ENCODE measurements at regions not wholly inside any gene's neighbourhood (a gene's known extent, or its start where the extent isn't known, plus 50 kb on each side); places are given as distances from the start of the nearest gene placed in this dataset.

DNA sequence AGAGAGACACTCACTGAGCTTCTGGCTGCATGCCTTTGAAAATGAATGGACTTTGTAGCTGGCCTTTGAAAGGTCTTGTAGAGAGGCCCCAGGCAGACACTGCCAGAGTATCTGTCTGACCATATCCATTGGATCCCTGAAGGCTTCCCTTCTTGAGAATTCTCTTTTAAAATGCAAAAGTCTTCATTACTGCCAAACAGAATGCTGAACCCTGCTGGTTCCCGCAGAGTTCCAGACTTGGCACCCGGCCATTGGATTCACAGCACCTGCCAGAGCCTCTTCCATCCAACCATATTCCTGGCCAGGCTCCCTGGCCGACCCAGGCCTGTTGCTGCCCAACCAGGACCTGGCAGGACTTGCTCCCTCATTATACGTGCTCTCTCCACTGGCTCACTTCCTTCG is 182.5 kb downstream of the GXYLT1 start:
- H3K36me3 ChIP-seq (ENCODE audit: control insufficient read depth in 1 of 2, insufficient read depth in 2 of 2, low read length in 2 of 2), result no peaks in the 10 kb centered on the region
- H3K4me3 ChIP-seq (ENCODE audit: low read depth in 1 of 2, low read length in 2 of 2), result no peak overlapping the region
- H3K27ac ChIP-seq (ENCODE audit: low read length), result no peak overlapping the region
- H3K4me1 ChIP-seq (ENCODE audit: control insufficient read depth in 1 of 2, insufficient read depth in 2 of 2, low read length in 2 of 2), result no peaks in the 10 kb centered on the region
- no peaks in the 10 kb centered on the region for H3K27me3 ChIP-seq (ENCODE audit: low read depth, low read length)
- H3K9me3 ChIP-seq (ENCODE audit: control insufficient read depth in 1 of 2, low read length in 2 of 2), result no peaks in the 10 kb centered on the region

DNA sequence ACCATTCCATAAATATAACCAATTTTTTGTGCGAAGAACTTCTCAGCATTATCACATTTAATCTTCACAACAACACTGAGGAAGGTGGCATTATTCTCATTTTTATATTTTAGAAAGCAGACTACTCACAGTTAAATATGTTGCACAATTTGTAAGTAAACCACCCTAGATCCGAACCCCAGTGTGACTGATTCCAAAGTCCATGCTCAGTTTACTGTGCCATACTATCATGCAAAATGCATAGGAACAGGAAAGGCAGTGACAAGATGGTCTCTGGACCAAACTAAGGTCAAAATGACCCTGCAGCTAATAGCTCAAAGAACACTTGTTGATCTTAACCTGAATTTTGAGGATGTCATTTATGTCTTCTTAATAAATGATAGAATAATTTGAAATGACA is 185.4 kb downstream of the GXYLT1 start:
- Histone ChIP-seq H3K4me1 (ENCODE audit: control insufficient read depth in 1 of 2, insufficient read depth in 2 of 2, low read length in 2 of 2) (no peaks in the 10 kb centered on the region), H3K9me3 (ENCODE audit: control insufficient read depth in 1 of 2, low read length in 2 of 2) (peaks cover 0 to under 1% of the 10 kb centered on the region in 2 donors), H3K27me3 (ENCODE audit: low read depth, low read length) (no peaks in the 10 kb centered on the region), H3K36me3 (ENCODE audit: control insufficient read depth in 1 of 2, insufficient read depth in 2 of 2, low read length in 2 of 2) (no peaks in the 10 kb centered on the region), H3K4me3 (ENCODE audit: low read depth in 1 of 2, low read length in 2 of 2) (no peak overlapping the region), H3K27ac (ENCODE audit: low read length) (no peak overlapping the region)

DNA sequence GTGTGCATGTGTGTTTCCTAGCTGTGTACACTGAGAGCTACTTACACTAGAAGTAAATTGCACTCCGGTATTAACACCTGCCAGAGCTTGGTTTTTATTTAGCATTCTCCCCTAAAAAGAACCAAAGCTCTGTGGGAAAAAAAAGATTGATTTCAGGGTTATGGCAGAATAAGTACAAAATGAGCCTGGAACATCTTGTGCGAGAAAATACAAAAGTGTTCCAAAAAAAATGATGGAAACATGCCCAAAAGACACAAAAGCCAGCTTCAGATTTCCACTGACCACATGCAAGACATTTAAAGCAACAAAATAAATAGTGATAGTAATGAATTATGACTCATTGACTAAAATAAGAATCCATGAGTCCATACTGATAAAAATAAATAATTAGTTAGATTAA is 188.3 kb downstream of the GXYLT1 start:
- Histone ChIP-seq H3K36me3 (ENCODE audit: control insufficient read depth in 1 of 2, insufficient read depth in 2 of 2, low read length in 2 of 2) (no peaks in the 10 kb centered on the region), H3K4me1 (ENCODE audit: control insufficient read depth in 1 of 2, insufficient read depth in 2 of 2, low read length in 2 of 2) (no peaks in the 10 kb centered on the region), H3K4me3 (ENCODE audit: low read depth in 1 of 2, low read length in 2 of 2) (no peak overlapping the region), H3K9me3 (ENCODE audit: control insufficient read depth in 1 of 2, low read length in 2 of 2) (peaks cover 0 to 3% of the 10 kb centered on the region in 2 donors), H3K27ac (ENCODE audit: low read length) (no peak overlapping the region), H3K27me3 (ENCODE audit: low read depth, low read length) (no peaks in the 10 kb centered on the region)

DNA sequence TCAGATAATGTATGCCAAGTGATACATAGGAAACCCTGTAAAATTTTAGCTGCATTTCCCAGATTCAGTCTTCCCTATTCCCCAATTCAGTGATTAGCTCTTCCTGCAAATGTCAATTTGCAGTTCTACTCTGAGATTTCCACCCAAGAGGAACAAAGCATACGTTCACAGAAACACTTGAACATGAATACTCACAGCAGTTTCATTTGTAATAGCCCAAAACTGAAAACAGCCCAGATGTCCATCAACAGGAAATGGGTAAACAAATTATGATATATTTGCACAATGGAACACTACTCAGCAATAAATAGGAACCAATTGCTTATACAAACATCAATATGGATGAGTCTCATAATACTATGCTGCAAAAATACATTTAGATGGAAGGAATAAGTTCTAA is 194.2 kb downstream of the GXYLT1 start:
- no peaks in the 10 kb centered on the region for H3K27me3 ChIP-seq (ENCODE audit: low read depth, low read length)
- no peak overlapping the region for H3K27ac ChIP-seq (ENCODE audit: low read length)
- H3K36me3 ChIP-seq (ENCODE audit: control insufficient read depth in 1 of 2, insufficient read depth in 2 of 2, low read length in 2 of 2), result no peaks in the 10 kb centered on the region
- H3K4me3 ChIP-seq (ENCODE audit: low read depth in 1 of 2, low read length in 2 of 2), result no peak overlapping the region
- H3K4me1 ChIP-seq (ENCODE audit: control insufficient read depth in 1 of 2, insufficient read depth in 2 of 2, low read length in 2 of 2), result no peaks in the 10 kb centered on the region
- H3K9me3 ChIP-seq (ENCODE audit: control insufficient read depth in 1 of 2, low read length in 2 of 2), result peaks cover 3 to 7% of the 10 kb centered on the region in 2 donors

DNA sequence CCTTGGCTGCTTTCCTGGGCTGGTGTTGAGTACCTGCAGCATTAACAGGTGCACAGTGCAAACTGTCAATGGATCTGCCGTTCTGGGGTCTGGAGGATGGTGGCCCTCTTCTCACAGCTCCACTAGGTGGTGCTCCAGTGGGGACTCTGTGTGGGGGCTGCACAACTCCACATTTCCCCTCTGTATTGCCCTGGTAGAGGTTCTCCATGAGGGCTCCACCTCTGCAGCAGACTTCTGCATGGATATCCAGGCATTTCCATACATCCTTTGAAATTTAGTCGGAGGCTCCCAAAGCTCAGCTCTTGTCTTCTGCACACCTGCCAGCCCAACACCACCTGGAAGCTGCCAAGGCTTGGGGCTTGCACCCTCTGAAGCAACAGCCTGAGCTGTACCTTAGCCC is 198.6 kb downstream of the GXYLT1 start:
- H3K9me3 ChIP-seq (ENCODE audit: control insufficient read depth in 1 of 2, low read length in 2 of 2), result peaks cover 0 to 7% of the 10 kb centered on the region in 2 donors
- H3K27ac ChIP-seq (ENCODE audit: low read length), result no peak overlapping the region
- H3K4me3 ChIP-seq (ENCODE audit: low read depth in 1 of 2, low read length in 2 of 2), result no peak overlapping the region
- H3K27me3 ChIP-seq (ENCODE audit: low read depth, low read length), result no peaks in the 10 kb centered on the region
- H3K4me1 ChIP-seq (ENCODE audit: control insufficient read depth in 1 of 2, insufficient read depth in 2 of 2, low read length in 2 of 2), result no peaks in the 10 kb centered on the region
- H3K36me3 ChIP-seq (ENCODE audit: control insufficient read depth in 1 of 2, insufficient read depth in 2 of 2, low read length in 2 of 2), result no peaks in the 10 kb centered on the region

DNA sequence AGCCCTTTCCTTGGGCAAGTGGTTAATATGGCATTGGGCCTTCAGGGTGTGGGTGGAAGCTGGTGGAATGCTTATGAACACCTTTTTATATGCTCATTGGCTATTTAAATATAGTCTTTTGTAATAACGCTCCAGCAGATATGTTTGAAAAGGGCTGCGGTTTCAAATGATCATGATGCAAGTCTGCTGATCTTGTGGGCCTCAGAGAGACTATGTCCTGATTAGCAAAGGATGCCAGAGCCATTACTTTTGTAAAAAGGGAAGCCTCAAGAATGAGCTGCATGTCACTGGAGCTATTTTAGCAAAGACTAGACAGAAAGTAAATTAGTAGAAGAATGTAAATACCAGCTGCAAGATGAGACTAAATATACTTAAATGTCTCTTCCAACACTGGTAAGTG is 200.5 kb downstream of the GXYLT1 start:
- no peaks in the 10 kb centered on the region for H3K27me3 ChIP-seq (ENCODE audit: low read depth, low read length)
- no peak overlapping the region for H3K4me3 ChIP-seq (ENCODE audit: low read depth in 1 of 2, low read length in 2 of 2)
- no peaks in the 10 kb centered on the region for H3K4me1 ChIP-seq (ENCODE audit: control insufficient read depth in 1 of 2, insufficient read depth in 2 of 2, low read length in 2 of 2)
- no peak overlapping the region for H3K27ac ChIP-seq (ENCODE audit: low read length)
- H3K36me3 ChIP-seq (ENCODE audit: control insufficient read depth in 1 of 2, insufficient read depth in 2 of 2, low read length in 2 of 2), result no peaks in the 10 kb centered on the region
- H3K9me3 ChIP-seq (ENCODE audit: control insufficient read depth in 1 of 2, low read length in 2 of 2), result peaks cover 0 to 7% of the 10 kb centered on the region in 2 donors

DNA sequence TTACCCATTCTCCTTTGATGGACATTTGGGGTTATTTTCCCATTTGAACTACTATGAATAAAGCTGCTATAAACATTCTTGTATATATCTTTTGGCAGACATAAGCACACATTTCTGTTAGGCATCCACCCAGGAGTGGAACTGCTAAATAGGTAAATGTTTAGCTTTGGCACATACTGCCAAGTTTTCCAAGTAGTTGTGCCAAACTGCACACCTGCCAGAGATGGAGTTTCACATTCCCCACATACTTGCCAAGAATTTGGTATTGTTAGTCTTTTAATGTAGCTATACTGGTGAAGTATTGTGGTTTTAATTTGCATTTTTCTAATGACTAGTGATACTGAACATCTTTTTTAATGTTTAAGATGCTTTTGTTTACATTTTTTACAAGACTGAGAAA is 201.0 kb downstream of the GXYLT1 start:
- H3K4me1 ChIP-seq (ENCODE audit: control insufficient read depth in 1 of 2, insufficient read depth in 2 of 2, low read length in 2 of 2), result no peaks in the 10 kb centered on the region
- no peak overlapping the region for H3K27ac ChIP-seq (ENCODE audit: low read length)
- no peak overlapping the region for H3K4me3 ChIP-seq (ENCODE audit: low read depth in 1 of 2, low read length in 2 of 2)
- peaks cover 0 to 7% of the 10 kb centered on the region in 2 donors for H3K9me3 ChIP-seq (ENCODE audit: control insufficient read depth in 1 of 2, low read length in 2 of 2)
- no peaks in the 10 kb centered on the region for H3K27me3 ChIP-seq (ENCODE audit: low read depth, low read length)
- no peaks in the 10 kb centered on the region for H3K36me3 ChIP-seq (ENCODE audit: control insufficient read depth in 1 of 2, insufficient read depth in 2 of 2, low read length in 2 of 2)

DNA sequence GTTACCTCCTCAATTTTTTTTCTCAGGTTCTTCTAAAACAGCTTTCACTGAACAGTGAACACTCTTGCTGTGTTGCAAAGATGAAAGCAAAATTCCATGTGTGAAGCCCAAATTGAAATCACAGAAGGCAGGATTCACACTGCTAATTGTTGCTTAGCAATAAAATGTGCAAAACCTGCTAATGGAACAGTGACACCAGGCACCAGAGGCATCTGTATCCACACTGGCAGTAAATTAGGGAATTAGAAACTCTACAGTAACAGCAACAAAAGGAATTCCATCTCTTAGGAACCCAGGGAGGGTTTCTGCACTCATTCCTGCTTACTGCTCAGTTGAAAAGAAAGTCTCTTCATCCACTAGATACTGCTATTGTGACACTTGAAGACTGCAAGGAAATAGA is 202.3 kb downstream of the GXYLT1 start:
- Histone ChIP-seq H3K27ac (ENCODE audit: low read length) (no peak overlapping the region), H3K27me3 (ENCODE audit: low read depth, low read length) (no peaks in the 10 kb centered on the region), H3K4me1 (ENCODE audit: control insufficient read depth in 1 of 2, insufficient read depth in 2 of 2, low read length in 2 of 2) (no peaks in the 10 kb centered on the region), H3K36me3 (ENCODE audit: control insufficient read depth in 1 of 2, insufficient read depth in 2 of 2, low read length in 2 of 2) (no peaks in the 10 kb centered on the region), H3K9me3 (ENCODE audit: control insufficient read depth in 1 of 2, low read length in 2 of 2) (peaks cover 0 to 7% of the 10 kb centered on the region in 2 donors), H3K4me3 (ENCODE audit: low read depth in 1 of 2, low read length in 2 of 2) (no peak overlapping the region)

DNA sequence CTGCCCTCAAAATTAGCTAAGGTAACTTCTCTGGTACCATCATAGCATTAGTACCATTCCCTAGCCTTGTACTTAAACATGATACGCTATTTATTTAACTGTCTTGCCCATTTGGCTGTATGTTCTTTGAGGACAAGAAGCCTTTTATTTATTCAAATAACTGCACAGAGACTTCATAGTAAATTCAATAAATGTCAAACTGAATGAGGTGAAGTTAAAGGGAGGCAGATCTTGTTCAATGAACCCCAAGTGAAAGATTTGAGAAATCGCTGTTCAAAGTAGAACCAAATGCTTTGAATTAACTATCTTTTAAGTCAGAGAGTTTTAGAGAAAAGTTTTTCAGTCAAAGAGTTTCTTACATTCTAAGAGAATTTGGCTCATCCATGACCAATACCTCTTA is 203.6 kb downstream of the GXYLT1 start:
- peaks cover 0 to 4% of the 10 kb centered on the region in 2 donors for H3K9me3 ChIP-seq (ENCODE audit: control insufficient read depth in 1 of 2, low read length in 2 of 2)
- no peaks in the 10 kb centered on the region for H3K4me1 ChIP-seq (ENCODE audit: control insufficient read depth in 1 of 2, insufficient read depth in 2 of 2, low read length in 2 of 2)
- no peak overlapping the region for H3K27ac ChIP-seq (ENCODE audit: low read length)
- no peak overlapping the region for H3K4me3 ChIP-seq (ENCODE audit: low read depth in 1 of 2, low read length in 2 of 2)
- no peaks in the 10 kb centered on the region for H3K36me3 ChIP-seq (ENCODE audit: control insufficient read depth in 1 of 2, insufficient read depth in 2 of 2, low read length in 2 of 2)
- H3K27me3 ChIP-seq (ENCODE audit: low read depth, low read length), result no peaks in the 10 kb centered on the region

DNA sequence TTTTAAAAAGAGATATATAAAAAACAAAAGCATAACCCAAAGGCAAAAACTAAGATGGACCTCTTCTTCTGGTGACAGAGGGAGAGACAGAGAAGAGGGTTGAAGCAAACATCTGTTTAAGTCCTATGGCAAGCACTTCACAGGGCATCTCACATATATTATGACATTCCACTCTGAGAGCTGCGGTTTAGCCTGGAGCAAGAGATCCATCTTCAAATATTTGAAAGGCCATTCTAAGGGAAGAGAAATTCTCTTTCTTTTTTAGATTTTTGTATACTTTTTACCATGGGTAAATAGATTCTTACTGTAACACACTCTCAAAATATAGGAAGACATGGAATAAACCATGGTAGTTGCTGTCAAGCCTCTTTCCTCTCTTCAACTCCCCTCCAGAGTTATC is 204.1 kb downstream of the GXYLT1 start:
- no peaks in the 10 kb centered on the region for H3K36me3 ChIP-seq (ENCODE audit: control insufficient read depth in 1 of 2, insufficient read depth in 2 of 2, low read length in 2 of 2)
- H3K27ac ChIP-seq (ENCODE audit: low read length), result no peak overlapping the region
- H3K4me1 ChIP-seq (ENCODE audit: control insufficient read depth in 1 of 2, insufficient read depth in 2 of 2, low read length in 2 of 2), result no peaks in the 10 kb centered on the region
- H3K4me3 ChIP-seq (ENCODE audit: low read depth in 1 of 2, low read length in 2 of 2), result no peak overlapping the region
- H3K27me3 ChIP-seq (ENCODE audit: low read depth, low read length), result no peaks in the 10 kb centered on the region
- H3K9me3 ChIP-seq (ENCODE audit: control insufficient read depth in 1 of 2, low read length in 2 of 2), result no peaks in the 10 kb centered on the region

DNA sequence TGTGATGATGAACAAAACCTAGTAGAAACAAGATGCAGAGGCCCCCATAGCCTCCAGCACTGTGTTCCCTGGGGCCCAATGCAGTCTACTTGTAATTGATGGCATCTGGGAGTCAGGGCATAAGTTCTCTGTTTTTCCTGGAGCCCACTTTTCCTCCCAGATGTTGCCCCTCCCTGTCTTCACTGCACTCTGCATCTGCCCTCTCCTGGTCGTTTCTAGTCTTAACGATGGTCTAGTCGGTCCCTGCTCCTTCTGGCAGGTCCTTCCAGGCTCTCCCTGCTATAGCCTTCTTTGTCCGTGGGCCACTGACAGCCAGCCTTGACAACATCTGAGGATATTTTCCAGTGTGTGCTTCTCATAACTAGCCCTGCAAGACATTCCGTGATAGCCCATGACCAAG is 208.3 kb downstream of the GXYLT1 start:
- H3K27ac ChIP-seq (ENCODE audit: low read length), result no peak overlapping the region
- H3K27me3 ChIP-seq (ENCODE audit: low read depth, low read length), result no peaks in the 10 kb centered on the region
- no peak overlapping the region for H3K4me3 ChIP-seq (ENCODE audit: low read depth in 1 of 2, low read length in 2 of 2)
- no peaks in the 10 kb centered on the region for H3K36me3 ChIP-seq (ENCODE audit: control insufficient read depth in 1 of 2, insufficient read depth in 2 of 2, low read length in 2 of 2)
- H3K4me1 ChIP-seq (ENCODE audit: control insufficient read depth in 1 of 2, insufficient read depth in 2 of 2, low read length in 2 of 2), result peaks cover 0 to 5% of the 10 kb centered on the region in 2 donors
- no peaks in the 10 kb centered on the region for H3K9me3 ChIP-seq (ENCODE audit: control insufficient read depth in 1 of 2, low read length in 2 of 2)

DNA sequence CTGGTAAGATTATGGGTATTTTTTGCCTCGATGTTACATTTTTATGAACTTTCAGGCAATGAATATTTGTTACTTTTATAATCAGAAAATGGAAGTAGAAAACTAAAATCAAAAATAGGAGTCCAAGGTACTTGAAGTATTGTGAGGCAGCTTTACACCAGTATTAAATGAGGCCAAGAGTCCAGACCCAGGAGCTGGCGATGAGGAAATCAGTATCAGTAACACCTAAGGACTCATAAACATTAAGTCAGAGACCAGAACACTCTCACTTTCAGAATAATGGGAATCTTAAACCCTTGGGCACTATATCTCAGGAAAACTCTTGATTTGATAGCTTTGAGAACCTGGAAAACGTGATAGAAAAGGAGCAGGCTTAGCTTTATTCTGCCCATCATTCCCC is 208.8 kb downstream of the GXYLT1 start:
- Histone ChIP-seq H3K36me3 (ENCODE audit: control insufficient read depth in 1 of 2, insufficient read depth in 2 of 2, low read length in 2 of 2) (no peaks in the 10 kb centered on the region), H3K27ac (ENCODE audit: low read length) (no peak overlapping the region), H3K4me1 (ENCODE audit: control insufficient read depth in 1 of 2, insufficient read depth in 2 of 2, low read length in 2 of 2) (peaks cover 0 to 5% of the 10 kb centered on the region in 2 donors), H3K9me3 (ENCODE audit: control insufficient read depth in 1 of 2, low read length in 2 of 2) (no peaks in the 10 kb centered on the region), H3K27me3 (ENCODE audit: low read depth, low read length) (no peaks in the 10 kb centered on the region), H3K4me3 (ENCODE audit: low read depth in 1 of 2, low read length in 2 of 2) (no peak overlapping the region)
